ENCODE measurements at regions not wholly inside any gene's neighbourhood (a gene's known extent, or its start where the extent isn't known, plus 50 kb on each side); places are given as distances from the start of the nearest gene placed in this dataset.

GRCh38 chr2:53403792-53404413 is 363.7 kb upstream of the CHAC2 start:
- H3K9me3 ChIP-seq: no peaks in the 10 kb centered on the region

GRCh38 chr2:53397085-53397484 is 370.5 kb upstream of the CHAC2 start:
- Histone ChIP-seq H3K9me3 (no peaks in the 10 kb centered on the region), H3K4me3 (no peak overlapping the region)
- TF ChIP-seq CTCF (IDR thresholded peaks at IDR 0.05): no peak

More at GRCh38 chr2:53403792-53404413, 363.7 kb upstream of the CHAC2 start:
- H3K36me3 ChIP-seq: no peaks in the 10 kb centered on the region
- no peak overlapping the region for H3K4me3 ChIP-seq
- no peak for ATAC-seq
- H3K4me1 ChIP-seq: no peaks in the 10 kb centered on the region
- no peaks in the 10 kb centered on the region for H3K27me3 ChIP-seq (ENCODE audit: low read depth)
- intact Hi-C loops (cut with DNase I): no loop called here
- no peak for DNase-seq
- no peak for TF ChIP-seq CTCF (IDR thresholded peaks at IDR 0.05)
- H3K27ac ChIP-seq: no peak overlapping the region

GRCh38 chr2:53381271-53381670 is 386.3 kb upstream of the CHAC2 start:
- intact Hi-C loops (cut with DNase I): no loop called here
- no peaks in the 10 kb centered on the region for H3K27me3 ChIP-seq (ENCODE audit: low read depth)
- DNase-seq: no peak
- H3K4me1 ChIP-seq: no peaks in the 10 kb centered on the region
- no peak for ATAC-seq
- no peak overlapping the region for H3K27ac ChIP-seq
- TF ChIP-seq CTCF (IDR thresholded peaks at IDR 0.05): no peak
- H3K36me3 ChIP-seq: no peaks in the 10 kb centered on the region
- H3K9me3 ChIP-seq: no peaks in the 10 kb centered on the region
- H3K4me3 ChIP-seq: no peak overlapping the region

More at GRCh38 chr2:53397085-53397484, 370.5 kb upstream of the CHAC2 start:
- no peaks in the 10 kb centered on the region for H3K36me3 ChIP-seq
- no peak for ATAC-seq
- no peaks in the 10 kb centered on the region for H3K27me3 ChIP-seq (ENCODE audit: low read depth)
- intact Hi-C loops (cut with DNase I): no loop called here
- DNase-seq: no peak
- no peak overlapping the region for H3K27ac ChIP-seq
- H3K4me1 ChIP-seq: no peaks in the 10 kb centered on the region

- Histone ChIP-seq H3K36me3 (no peaks in the 10 kb centered on the region), H3K4me1 (no peaks in the 10 kb centered on the region), H3K4me3 (no peak overlapping the region), H3K27ac (no peak overlapping the region), H3K9me3 (no peaks in the 10 kb centered on the region), H3K27me3 (ENCODE audit: low read depth) (no peaks in the 10 kb centered on the region)
- intact Hi-C loops (cut with DNase I): no loop called here
- ATAC-seq (no peak), DNase-seq (no peak)
- no peak for TF ChIP-seq CTCF (IDR thresholded peaks at IDR 0.05)
Measured at GRCh38 chr2:53379547-53379946, 388.1 kb upstream of the CHAC2 start.

- Histone ChIP-seq H3K4me3 (no peak overlapping the region), H3K4me1 (no peaks in the 10 kb centered on the region), H3K27me3 (ENCODE audit: low read depth) (no peaks in the 10 kb centered on the region), H3K36me3 (no peaks in the 10 kb centered on the region), H3K9me3 (no peaks in the 10 kb centered on the region), H3K27ac (no peak overlapping the region)
- DNase-seq (no peak), ATAC-seq (no peak)
- TF ChIP-seq CTCF (IDR thresholded peaks at IDR 0.05): no peak
- intact Hi-C loops (cut with DNase I): no loop called here
Measured at GRCh38 chr2:53378791-53379190, 388.8 kb upstream of the CHAC2 start.
